T1000 (cell line): ENCODE measurements at regions not wholly inside any gene's neighbourhood (a gene's known extent, or its start where the extent isn't known, plus 50 kb on each side); places are given as distances from the start of the nearest gene placed in this dataset.
"Not testable (repeated sequence)": the region's sequence is repeated elsewhere in the genome, so short reads cannot be mapped to it uniquely, and the experiment has no call there.

Experiments
- DNase-seq: peaks from one replicate; lab custom pipeline; 2025; ENCODE audit warnings: mixed read lengths; lab: John Stamatoyannopoulos, UW

DNA sequence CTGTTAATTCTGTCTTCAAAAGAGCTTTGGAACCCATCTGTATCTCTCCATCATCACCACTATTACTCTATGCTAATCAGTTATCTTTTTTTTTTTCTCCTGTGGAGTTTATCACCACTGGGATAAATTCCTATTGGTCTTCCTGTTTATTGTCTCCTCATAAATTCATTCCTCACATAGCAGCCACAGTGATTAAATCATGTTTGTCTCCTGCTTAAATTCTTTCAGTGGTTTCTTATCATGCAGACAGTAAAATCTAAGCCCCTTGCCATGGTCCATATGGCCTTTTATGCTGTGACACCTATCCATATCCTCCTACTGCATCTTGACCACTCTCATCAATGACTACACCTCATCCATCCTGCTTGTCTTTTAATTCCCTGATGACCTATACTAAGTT, 239.8 kb upstream of the ZEB2 start:
- DNase-seq: no peak

DNA sequence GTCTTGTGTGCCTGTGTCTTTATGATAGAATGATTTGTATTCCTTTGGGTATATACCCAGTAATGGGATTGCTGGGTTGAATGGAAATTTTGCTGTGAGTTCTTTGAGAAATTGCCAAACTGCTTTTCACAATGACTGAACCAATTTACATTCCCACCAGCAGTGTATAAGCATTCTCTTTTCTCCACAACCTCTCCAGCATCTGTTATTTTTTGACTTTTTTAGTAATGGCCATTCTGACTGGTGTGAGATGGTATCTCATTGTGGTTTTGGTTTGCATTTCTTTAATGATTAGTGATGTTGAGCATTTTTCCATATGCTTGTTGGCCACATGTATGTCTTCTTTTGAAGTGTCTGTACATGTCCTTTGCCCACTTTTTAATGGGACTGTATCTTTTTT, 238.3 kb upstream of the ZEB2 start:
- not testable (repeated sequence) for DNase-seq

DNA sequence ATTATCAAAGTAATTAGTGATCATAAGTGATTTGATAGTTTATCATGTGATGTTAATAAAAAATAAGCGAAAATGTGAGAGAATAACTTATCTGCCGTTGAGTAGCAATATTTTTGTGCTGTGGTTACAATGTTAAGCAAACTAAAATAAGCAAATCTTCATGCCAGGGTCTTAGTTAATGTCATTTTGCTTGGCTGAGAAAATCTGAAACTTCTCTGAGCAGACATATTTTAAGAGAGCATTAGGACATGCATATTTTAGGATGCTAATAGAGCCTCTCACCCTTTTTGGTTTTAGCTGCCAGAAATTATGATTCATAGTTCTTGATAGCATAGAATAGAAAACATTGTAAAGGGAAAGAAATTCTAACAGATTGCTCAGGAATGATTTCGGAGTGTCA, 233.5 kb upstream of the ZEB2 start:
- no peak for DNase-seq

DNA sequence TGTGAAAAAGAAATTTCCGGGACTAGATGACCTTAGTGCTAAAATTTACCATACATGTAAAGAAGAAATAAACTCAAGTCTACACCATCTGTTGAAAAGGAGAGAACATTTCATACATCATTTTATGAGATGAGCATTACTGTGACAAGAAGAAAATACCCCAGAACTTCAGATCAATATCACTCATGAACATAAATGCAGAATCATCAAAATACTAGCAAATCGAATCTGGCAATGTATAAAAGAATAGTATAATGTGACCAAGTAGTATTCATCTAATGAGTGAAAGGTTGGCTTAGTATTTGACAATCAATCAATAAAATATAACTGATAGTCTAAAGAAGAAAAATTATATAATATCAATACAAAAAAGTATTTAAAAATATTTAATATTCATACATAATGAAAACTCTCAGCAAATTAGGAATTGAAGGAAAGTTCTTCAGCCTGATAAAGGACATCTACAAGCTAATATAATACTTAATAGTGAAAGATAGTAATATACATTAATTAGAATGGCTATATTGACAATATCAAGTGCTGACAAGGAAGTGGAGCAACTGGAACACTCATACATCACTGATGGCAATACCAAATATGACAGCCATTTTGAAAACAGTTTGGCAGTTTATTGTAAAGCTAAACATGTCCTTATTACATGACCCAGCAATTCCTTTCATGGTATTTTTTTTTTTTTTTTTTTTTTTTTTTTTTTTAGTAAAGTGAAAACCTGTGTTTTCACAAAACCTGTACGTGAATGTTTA, 231.4 kb upstream of the ZEB2 start:
- DNase-seq: no peak

DNA sequence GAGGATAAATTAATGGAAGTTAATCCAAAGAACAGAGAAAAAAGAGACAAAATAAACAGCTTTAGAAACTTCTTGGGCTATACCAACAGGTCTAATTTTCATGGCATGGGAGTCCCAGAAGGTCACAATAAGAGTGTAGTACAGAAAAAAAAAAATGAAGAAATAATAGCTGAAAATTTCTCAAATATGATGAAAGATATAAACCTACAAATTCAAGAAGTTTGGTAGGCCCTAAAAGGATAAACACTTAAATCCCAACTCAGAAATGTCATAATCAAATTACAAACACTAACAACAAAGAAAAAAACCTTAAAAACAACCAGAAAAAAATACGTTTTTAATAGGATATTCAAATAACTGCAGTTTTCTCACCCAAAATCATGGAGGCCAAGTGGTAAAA, 229.3 kb upstream of the ZEB2 start:
- no peak for DNase-seq

DNA sequence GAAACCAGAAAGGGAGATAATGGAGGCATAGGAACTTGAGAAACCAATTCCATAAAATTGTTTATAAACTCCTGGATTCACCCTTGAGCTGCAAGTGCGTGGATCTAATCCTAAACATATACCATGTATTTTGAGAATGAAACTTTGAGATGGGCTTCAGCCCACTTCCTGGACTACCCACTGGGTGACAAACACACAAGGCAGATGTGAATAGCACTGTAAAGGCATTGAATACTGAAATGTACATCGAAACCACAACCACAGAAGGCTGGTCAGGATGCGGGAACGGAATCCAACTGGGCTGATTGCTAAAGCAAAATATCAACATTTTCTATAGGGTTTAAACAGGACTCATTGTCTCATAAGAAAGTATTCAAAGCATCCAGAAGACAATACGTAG, 228.5 kb upstream of the ZEB2 start:
- no peak for DNase-seq

DNA sequence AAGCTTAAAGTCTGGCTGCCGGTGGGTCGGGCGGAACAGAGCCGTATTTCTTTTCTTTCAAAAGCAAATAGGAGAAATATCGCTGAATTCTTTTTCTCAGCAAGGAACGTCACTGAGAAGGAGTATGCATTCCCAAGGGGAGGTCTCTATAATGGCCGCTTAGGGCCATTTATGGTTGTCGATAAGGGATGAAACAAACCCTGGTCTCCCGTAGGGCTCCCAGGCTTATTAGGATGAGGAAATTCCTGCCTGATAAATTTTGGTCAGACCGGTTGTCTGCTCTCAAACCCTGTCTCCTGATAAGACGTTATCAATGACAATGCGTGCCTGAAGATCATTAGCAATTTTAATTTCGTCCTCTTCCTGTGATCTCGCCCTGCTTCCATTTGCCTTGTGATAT, 227.7 kb upstream of the ZEB2 start:
- no peak for DNase-seq

DNA sequence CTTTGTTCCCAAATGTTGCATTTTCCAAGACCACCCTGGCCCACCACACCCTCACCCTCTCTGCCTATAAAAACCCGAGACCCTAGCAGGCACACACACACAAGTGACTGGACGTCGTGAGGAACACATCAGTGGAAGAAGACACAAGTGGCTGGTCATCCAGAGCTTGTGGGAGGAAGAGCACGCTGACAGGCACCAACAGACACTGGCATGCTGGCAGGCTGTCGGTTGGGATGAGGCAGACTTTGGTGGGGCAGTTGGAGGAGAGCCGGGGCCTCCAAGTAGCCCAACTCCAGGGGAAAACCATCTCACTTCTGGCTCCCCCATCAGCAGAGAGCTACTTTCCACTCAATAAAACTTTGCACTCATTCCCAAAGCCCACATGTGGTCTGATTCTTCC, 225.5 kb upstream of the ZEB2 start:
- no peak for DNase-seq

DNA sequence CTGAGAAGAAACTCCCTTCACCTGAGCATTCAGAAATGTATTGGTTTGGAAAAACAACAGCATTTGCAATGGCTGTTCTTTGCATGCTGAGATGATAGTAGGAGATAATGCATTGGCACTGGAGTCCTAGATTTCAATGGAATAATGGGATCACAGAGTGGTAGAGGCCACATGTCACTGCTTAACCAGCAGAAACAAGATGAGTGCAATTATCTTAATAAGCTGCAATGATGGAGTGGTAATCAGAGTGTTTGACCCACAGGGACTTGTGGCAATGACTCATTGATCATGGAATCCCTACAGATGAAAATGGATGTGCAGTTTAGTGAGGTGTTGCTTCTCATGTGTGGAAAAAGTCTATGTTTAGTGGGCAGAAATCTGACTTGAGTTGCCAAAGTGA, 218.8 kb upstream of the ZEB2 start:
- DNase-seq: no peak

DNA sequence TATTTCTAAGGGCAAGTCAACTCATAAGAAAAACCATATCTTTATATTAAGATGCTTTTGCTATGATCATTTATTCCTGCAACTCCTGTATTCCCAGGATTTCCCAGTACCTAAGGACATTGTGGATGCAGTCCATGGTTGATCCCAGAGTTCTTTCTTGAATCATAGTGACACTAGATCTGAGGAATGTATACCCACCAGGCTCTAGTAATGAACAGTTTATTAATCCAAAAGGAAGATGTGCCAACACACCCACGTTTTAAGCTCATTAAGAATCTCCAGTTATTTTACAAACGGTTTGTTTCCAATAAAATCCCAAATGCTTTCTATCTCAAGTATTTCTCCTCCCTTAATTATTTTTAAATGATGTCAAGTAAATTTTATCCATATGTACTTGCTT, 210.8 kb upstream of the ZEB2 start:
- no peak for DNase-seq

DNA sequence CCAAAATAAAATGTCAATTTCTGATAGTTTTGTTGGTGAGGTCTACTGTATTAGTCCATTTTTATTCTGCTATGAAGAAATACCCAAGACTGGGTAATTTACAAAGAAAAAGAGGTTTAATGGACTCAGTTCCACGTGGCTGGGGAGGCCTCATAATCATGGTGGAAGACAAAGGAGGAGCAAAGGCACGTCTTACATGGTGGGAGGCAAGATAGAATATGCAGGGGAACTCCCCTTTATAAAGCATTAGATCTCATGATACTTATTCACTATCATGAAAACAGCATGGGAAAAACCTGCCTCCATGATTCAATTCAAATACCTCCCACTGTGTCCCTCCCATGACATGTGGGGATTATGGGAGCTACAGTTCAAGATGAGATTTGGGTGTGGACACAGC, 204.5 kb upstream of the ZEB2 start:
- not testable (repeated sequence) for DNase-seq

DNA sequence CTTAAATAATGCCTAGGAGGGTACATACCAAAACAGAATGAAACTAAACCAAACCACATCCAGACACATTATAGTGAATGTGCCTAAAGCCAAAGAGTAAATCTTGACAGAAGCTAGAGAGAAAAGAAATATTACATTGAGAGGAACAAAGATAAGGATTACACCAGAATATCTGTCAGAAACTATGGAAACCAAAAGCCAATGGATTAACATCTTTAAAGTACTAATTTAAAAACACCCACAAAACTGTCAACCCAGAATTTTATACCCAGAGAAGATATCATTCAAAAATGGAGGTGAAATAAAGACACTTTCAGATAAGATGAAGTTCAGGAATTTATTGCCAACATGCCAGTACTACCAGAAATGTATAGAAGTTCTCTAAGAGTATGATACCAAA, 198.5 kb upstream of the ZEB2 start:
- DNase-seq: no peak

DNA sequence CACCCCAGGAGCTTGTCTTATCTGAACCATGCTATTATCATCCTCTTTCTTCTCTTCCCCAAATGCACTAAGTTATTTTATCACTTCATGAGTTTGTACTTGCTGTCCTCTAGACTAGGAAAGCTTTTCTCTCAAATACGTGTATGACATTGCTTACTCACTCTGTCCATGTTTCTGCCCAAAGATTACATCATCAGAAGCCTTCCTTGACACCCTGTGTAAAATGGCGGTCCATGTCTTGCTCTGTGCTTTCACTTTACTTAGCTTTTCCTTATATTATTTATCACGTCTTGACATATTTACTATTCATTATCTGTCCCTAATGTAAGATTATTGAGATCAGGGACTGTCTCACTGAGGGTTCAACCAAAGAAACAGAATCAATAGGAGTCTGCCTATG, 196.1 kb upstream of the ZEB2 start:
- no peak for DNase-seq

DNA sequence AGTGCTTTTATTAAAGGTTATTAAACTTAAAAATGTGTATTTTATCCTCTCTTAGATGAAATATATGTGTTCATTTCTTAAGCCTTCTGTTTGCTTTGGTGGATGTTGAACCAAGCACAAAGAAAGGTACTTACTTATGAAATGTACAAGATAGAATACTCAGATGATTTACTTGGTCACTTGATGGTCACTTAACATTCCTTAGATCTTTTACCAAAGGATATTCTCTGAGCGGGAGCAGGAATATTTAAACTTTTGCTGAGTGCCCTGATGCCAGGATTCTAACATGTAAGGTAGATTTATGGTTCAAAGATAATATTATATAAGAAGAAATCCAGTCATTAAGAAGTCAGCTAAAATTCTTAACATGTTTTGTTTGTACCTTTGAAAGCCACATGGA, 193.5 kb upstream of the ZEB2 start:
- DNase-seq: no peak

DNA sequence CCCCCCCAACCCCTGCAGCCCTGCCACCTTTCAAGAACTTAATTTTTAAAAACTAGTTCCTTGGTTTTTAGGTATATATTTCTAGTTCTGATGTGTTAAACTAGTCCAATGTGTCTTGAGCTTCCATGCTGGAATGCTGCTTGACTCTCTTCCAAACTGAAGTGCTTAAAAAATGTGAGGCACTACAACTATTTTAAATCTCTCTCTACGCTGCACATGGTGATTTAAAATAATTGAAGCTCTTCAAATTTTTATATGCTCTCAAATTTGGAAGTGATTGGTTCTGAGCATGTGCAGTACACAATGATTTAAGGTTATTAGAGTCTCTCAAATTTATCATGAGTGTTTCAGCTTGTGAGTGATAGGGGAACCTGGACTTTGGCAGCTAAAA, 192.6 kb upstream of the ZEB2 start:
- DNase-seq: no peak

DNA sequence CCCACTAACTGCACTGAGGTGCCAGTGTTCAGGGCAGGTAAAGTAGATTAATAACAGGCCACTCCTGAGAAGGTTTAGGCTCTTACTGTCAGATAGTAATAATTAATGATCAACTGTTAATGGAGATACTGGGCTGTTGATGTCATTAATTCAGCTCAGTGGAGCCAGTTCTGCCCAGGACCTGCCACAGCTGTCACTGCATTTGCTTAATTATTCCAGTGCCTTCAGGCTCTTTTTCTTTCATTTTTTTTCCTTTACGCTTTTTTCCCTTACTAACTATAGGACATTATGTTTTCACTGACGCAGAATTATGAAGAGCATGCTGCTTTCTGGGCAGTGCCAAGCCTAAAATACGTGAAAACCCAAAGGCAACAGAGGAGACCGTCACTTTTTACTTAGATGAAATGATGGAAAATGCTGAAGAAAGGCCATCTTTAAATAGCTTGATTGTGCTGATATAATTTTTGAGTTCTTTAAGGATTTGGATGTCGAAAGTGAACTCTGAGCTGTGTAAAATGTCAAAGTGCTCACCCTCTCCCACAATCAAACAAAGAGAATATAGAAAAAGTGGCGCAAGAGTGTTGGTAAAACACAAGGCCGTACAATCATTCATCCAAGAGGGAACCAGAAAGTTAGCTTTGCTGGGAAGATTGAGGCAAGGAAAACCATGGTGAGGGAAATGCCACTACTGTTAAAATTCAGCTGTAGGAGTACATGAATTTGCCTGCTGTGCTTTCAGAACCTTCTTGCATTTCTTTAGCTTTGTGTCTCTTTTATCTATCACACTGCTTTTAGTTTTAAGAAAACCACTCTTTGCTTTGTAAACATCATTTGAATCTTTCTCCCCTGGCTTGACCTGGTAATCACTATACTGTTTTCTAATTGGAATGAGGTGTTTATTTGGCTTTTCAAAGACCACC, 192.0 kb upstream of the ZEB2 start:
- DNase-seq: no peak

DNA sequence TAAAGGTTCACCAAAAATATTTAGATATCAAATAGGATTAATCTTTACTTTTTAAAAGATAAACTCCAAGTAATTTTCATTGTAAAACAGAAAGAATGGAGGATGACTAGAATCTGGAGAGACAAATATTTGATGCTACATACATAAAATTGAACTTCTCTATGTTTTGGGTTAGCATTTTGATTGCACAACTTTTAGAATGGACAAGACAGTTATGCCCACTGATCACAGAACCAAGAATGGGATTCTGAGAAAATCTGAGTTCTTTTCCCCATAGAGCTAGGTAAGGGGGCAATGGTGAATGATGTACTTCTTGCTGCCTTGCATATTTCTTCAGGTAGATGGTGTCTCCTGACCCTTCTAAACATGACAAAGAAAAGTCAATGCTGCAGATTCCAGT, 191.2 kb upstream of the ZEB2 start:
- DNase-seq: no peak

DNA sequence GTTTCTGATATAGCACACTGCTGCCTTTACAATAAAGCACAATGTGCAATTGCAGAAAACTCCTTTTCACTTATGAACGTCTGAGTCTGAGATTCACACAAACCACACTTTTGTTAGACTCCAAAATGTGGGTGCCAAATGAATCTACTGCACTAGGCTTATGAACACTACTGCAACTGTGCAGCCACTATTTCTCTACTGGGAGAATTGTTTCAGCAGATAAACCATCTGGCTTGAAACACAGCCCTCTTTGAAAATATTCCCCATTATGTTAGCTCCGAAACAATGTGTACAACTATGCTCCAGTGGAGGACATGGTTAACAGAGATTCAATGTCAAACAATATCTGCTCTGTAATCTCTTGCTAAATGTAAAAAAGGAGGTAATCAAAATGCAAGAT, 188.7 kb upstream of the ZEB2 start:
- DNase-seq: no peak

DNA sequence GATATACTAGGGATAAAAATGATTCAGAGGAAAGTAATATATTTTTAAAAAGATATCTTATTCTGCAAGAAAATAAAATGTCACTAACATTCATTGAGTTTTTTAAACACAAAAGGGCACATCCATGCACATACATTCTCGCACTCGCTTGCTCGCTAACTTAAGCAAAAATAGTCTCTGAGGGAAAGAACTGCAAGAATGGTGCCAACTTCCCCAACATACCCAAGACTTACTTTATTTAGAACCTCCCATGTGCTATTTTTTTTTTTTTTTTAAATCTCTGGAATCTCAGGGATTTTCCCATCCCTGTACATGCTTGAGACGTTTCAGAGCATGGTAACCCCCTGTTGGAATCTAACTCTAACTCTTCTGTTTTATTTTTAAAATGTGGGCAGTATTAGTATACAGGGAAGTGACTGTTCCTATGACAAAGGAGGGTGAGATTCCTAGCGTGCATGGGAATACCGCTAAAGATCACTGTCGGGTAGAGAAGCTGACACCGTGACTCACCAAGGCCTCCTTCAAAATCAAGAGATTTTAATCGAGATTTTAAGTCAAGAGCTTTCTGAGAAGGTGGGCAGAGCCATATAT, 187.9 kb upstream of the ZEB2 start:
- no peak for DNase-seq

DNA sequence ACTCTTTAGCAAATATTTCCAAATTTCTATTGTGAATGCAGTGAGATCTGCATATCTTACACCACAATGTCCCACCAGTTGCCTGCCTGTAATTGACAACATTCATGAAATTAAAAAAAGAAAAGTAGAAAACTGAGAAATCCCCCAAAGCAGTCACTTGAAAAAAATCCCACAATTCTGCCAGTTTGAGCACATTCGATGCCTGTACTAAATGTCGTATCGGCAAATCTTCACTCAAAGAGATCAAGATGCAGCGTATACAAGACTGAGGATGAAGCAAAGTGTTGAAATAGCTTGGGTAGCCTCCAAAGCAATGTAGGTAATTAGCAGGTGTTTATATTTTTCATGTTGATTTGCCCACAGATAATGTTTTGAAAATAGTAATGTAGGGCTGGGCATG, 186.7 kb upstream of the ZEB2 start:
- DNase-seq: no peak

DNA sequence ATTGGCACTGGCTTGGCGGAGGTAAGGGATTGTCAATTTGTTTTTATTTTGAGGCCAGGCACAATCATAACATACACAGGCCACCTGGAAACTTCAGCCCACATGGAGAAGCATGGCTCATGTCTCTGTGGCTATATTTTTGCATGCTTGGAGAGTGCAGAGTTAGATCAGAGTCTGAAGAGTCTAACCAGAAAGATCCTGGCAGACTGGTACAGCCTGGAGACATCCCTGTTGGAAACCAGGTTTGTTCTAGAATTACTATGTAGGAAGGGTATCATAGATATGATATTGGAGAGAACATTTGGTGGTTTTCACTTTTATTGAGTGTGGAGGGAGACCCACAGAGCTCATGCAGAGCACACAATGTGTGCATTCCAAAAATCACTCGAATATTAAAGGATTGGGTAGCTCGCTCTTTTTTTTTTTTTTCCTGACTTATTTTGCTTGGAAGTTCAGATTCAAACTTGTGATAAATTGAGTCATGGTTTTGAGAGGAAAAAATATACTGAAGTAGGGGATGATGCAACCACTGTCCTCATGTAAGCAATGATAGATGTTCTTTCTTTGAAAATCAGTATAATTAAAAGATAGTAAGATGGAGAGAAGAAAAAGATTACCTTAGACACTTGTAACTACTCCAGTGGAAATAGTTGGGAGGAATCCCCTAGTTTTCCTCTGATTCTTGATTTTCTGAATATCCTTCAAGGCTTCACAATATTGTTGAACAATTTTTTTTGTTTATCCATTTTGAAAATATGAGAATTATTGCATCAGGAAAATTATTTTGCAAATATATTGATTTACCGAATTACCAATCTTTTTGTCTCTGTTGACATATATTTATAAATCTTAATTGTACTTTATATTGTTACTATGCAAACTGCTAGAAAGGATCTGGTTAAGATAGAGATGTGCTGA, 185.7 kb upstream of the ZEB2 start:
- no peak for DNase-seq

DNA sequence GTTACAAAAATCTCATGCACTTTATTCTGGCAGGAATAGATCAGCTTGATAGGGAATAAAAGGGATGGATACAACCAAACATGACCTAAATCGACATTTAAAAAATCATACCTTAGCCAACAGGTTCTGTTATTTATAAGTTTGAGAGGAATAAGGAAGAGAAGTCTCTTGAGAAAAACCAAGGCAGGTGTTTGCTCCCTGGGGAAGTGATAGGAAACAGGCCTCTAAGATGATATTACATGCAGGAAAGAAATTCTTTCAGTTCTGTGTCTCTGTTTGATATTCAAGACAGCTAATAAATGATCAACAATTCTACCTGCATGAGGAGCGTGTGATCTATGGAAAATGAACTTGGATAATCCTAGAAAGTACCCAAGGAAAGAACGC, 184.8 kb upstream of the ZEB2 start:
- no peak for DNase-seq
